ENCODE measurements at regions not wholly inside any gene's neighbourhood (a gene's known extent, or its start where the extent isn't known, plus 50 kb on each side); places are given as distances from the start of the nearest gene placed in this dataset.

DNA sequence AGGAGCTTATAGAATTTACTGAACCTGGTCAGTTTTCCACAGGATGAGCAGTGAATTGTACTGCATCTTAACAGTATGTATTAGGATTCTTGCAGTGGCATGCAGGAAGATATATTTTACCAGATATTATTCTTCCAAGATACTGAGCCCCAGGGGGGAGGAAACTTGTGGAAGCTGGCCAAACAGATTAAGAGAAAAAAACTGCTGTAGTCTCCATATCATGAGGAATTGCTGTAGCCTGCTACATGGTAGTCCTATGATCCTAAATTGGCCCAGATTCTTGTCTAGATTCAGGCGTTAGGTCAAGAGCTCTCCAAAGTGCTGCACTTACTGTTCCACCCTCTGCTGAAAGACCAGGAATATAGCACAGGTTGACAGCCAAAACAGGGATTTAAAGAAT, 275.5 kb upstream of the TAS2R1 start:
- DNase-seq, result no peak

DNA sequence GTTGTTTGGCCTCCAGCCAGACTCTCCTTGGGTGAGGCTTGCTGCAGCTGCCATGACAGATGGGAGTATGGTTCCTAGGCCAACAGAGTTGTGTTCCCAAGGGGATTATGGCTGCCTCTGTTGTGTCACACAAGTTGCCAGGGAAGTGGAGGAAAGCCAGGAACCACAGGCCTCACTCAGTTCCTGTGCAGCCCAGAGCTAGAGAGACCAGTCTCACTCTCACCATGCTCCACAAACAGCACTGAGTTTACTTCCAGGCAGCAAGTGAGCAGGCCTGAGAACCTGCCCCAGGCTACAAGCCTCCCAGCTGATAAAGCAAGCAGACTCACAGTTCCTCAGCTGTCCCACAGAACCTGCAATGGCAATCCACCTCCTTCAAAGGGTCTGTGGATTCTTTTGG, 273.6 kb upstream of the TAS2R1 start:
- no peaks in the 10 kb centered on the region for H3K27me3 ChIP-seq
- no peak overlapping the region for H3K4me3 ChIP-seq
- H3K9me3 ChIP-seq, result no peaks in the 10 kb centered on the region
- TF ChIP-seq, protein P1, sequence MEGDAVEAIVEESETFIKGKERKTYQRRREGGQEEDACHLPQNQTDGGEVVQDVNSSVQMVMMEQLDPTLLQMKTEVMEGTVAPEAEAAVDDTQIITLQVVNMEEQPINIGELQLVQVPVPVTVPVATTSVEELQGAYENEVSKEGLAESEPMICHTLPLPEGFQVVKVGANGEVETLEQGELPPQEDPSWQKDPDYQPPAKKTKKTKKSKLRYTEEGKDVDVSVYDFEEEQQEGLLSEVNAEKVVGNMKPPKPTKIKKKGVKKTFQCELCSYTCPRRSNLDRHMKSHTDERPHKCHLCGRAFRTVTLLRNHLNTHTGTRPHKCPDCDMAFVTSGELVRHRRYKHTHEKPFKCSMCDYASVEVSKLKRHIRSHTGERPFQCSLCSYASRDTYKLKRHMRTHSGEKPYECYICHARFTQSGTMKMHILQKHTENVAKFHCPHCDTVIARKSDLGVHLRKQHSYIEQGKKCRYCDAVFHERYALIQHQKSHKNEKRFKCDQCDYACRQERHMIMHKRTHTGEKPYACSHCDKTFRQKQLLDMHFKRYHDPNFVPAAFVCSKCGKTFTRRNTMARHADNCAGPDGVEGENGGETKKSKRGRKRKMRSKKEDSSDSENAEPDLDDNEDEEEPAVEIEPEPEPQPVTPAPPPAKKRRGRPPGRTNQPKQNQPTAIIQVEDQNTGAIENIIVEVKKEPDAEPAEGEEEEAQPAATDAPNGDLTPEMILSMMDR (IDR thresholded peaks at IDR 0.05), result no peak
- TF ChIP-seq EP300 (IDR thresholded peaks at IDR 0.05), result no peak
- no peak for TF ChIP-seq POLR2A (IDR thresholded peaks at IDR 0.05)
- H3K36me3 ChIP-seq, result no peaks in the 10 kb centered on the region
- H3K27ac ChIP-seq, result no peak overlapping the region
- intact Hi-C loops (cut with DNase I), result no loop called here
- H3K4me1 ChIP-seq (ENCODE audit: insufficient read depth), result no peaks in the 10 kb centered on the region
- DNase-seq, result no peak

More for the DNA sequence above, 275.5 kb upstream of the TAS2R1 start:
- H3K9me3 ChIP-seq, result no peaks in the 10 kb centered on the region
- H3K27ac ChIP-seq, result no peak overlapping the region
- no peaks in the 10 kb centered on the region for H3K4me1 ChIP-seq (ENCODE audit: insufficient read depth)
- no peak overlapping the region for H3K4me3 ChIP-seq
- H3K36me3 ChIP-seq, result no peaks in the 10 kb centered on the region
- intact Hi-C loops (cut with DNase I), result no loop called here
- H3K27me3 ChIP-seq, result no peaks in the 10 kb centered on the region
- WGBS, 3 donors, result 41 to 49% (median 46%) methylated on average over 1 of the region's 1 CpG
- TF ChIP-seq, protein P1 (IDR thresholded peaks at IDR 0.05), result no peak
- no peak for TF ChIP-seq EP300 (IDR thresholded peaks at IDR 0.05)
- TF ChIP-seq POLR2A (IDR thresholded peaks at IDR 0.05), result no peak

DNA sequence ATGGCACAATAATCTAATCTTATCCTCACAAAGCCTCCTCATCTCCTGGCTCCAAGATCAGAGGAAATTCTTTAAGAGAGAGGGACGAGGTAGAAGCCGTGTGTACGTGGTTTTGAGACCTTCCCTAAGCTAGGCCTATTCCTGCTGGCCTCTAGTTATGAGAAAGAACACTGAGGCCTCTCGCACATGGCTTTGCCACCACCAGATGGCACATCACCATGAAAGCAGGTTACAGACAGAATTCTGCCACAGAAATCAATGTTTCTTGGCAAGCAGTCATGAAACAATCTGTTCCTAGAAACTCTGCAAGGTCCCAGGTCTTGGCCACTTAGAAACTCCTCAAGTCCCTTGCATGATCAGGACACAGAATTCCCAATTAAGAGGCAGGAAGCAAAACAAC, 268.2 kb upstream of the TAS2R1 start:
- Histone ChIP-seq H3K27ac (no peak overlapping the region), H3K4me3 (no peak overlapping the region), H3K27me3 (no peaks in the 10 kb centered on the region), H3K9me3 (no peaks in the 10 kb centered on the region), H3K36me3 (no peaks in the 10 kb centered on the region), H3K4me1 (ENCODE audit: insufficient read depth) (no peaks in the 10 kb centered on the region)
- TF ChIP-seq, protein P1 (IDR thresholded peaks at IDR 0.05), result no peak
- no peak for TF ChIP-seq EP300 (IDR thresholded peaks at IDR 0.05)
- TF ChIP-seq POLR2A (IDR thresholded peaks at IDR 0.05), result no peak
- WGBS, 3 donors, result 33 to 36% (median 35%) methylated on average over 4 of the region's 4 CpGs
- intact Hi-C loops (cut with DNase I), result no loop called here
- DNase-seq, result no peak

DNA sequence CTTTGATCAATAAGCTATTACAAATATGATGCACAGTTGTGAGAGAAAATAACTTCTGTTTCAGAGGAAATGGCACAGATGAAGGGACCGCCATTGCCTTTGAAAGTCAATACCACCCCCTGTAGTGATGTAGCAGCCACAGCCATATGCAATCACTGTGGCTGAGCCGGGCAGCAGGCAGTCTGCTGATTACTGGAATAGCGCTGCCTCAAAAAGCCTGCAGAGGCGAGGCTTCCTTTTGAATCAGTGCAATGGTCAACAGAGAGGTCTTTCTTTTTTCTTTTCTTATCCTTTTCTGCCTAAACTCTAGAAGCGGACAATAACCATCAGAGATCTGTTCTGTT, 265.1 kb upstream of the TAS2R1 start:
- Histone ChIP-seq H3K27me3 (no peaks in the 10 kb centered on the region), H3K36me3 (no peaks in the 10 kb centered on the region), H3K4me1 (ENCODE audit: insufficient read depth) (no peaks in the 10 kb centered on the region), H3K27ac (no peak overlapping the region), H3K9me3 (no peaks in the 10 kb centered on the region), H3K4me3 (no peak overlapping the region)
- TF ChIP-seq, protein P1 (IDR thresholded peaks at IDR 0.05), result no peak
- intact Hi-C loops (cut with DNase I), result no loop called here
- DNase-seq, result no peak
- 64 to 73% (median 72%) methylated on average over 5 of the region's 5 CpGs for WGBS, 3 donors
